ENCODE measurements at regions not wholly inside any gene's neighbourhood (a gene's known extent, or its start where the extent isn't known, plus 50 kb on each side); places are given as distances from the start of the nearest gene placed in this dataset.

DNA sequence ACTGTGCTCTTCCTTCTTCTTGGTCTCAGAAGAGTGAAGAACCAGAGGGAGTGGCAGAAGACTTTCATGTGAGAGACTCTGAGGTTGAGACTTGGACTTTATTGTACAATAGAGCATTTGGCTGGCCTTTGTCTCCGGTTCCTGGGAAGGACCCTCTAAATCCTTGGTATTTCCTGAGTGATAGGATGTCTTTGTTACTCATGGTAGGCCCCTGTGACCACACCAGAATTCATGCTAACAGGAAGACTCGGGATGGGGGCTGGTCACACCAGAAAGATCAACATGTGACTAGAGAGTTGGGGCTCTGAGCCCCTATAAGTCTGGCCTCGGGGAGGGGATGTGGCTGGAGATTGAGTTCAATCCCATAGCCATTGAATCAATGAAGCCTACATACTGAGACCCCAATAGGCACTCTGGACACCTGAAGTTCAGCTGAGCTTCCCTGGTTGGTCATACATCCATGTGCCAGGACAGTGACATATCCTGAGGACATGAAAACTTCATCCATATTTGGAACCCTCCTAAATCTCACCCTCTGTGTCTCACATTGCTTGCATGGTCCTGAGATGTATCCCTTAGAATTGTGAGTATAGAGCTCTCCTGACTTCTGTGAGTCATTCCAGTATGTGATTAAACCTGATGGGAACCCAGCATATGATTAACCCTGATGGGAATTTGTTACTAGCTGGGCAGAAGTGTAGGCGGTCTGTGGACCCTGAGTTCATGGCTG, 201.7 kb downstream of the GADD45G start:
- Histone ChIP-seq H3K4me3 (ENCODE audit: low read length) (no peak overlapping the region), H3K27me3 (ENCODE audit: control insufficient read depth, insufficient read depth, low read length) (no peaks in the 10 kb centered on the region), H3K9ac (ENCODE audit: low read length) (no peak overlapping the region), H3K4me1 (ENCODE audit: control insufficient read depth, insufficient read depth, low read length) (no peaks in the 10 kb centered on the region), H3K36me3 (ENCODE audit: control insufficient read depth, insufficient read depth, low read length) (no peaks in the 10 kb centered on the region), H3K9me3 (ENCODE audit: control insufficient read depth, low read length) (no peaks in the 10 kb centered on the region)

DNA sequence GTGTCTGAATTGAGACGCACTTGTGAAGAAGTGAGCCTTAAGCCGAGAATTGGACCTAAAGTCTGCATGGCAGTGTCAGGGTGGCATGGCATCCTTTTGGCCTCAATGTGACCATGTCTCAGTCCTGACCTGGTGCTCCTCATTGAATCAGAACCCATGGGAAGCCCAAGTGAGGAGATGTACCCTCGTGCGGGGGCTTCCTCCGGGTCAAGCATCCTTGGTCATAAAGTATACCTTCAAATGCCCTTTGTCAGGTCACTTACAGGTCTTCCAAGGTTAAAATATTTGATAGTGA, 202.2 kb downstream of the GADD45G start:
- H3K9ac ChIP-seq (ENCODE audit: low read length), result no peak overlapping the region
- H3K9me3 ChIP-seq (ENCODE audit: control insufficient read depth, low read length), result no peaks in the 10 kb centered on the region
- no peaks in the 10 kb centered on the region for H3K27me3 ChIP-seq (ENCODE audit: control insufficient read depth, insufficient read depth, low read length)
- H3K36me3 ChIP-seq (ENCODE audit: control insufficient read depth, insufficient read depth, low read length), result no peaks in the 10 kb centered on the region
- H3K4me1 ChIP-seq (ENCODE audit: control insufficient read depth, insufficient read depth, low read length), result no peaks in the 10 kb centered on the region
- no peak overlapping the region for H3K4me3 ChIP-seq (ENCODE audit: low read length)

DNA sequence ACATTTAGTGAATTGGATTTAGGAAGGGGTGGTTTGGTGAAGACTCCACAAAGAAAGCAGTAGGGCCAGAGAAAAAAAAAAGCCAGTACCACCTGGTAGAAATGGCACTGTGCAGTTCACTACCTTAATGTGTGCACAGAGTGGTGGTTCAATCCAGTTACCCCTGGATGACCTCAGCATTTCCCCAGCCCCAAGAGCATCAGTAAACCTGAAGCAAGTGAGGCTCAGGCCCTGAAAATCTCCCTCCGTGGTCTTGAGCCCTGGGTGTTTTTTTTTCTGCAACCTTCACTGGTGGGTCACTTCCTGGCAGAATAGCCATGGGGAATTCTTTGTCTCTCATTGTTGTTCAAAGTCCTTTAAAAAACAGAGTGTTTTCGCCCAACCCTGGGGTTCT, 202.9 kb downstream of the GADD45G start:
- Histone ChIP-seq H3K4me3 (ENCODE audit: low read length) (no peak overlapping the region), H3K9me3 (ENCODE audit: control insufficient read depth, low read length) (no peaks in the 10 kb centered on the region), H3K27me3 (ENCODE audit: control insufficient read depth, insufficient read depth, low read length) (no peaks in the 10 kb centered on the region), H3K9ac (ENCODE audit: low read length) (no peak overlapping the region), H3K4me1 (ENCODE audit: control insufficient read depth, insufficient read depth, low read length) (no peaks in the 10 kb centered on the region), H3K36me3 (ENCODE audit: control insufficient read depth, insufficient read depth, low read length) (no peaks in the 10 kb centered on the region)

DNA sequence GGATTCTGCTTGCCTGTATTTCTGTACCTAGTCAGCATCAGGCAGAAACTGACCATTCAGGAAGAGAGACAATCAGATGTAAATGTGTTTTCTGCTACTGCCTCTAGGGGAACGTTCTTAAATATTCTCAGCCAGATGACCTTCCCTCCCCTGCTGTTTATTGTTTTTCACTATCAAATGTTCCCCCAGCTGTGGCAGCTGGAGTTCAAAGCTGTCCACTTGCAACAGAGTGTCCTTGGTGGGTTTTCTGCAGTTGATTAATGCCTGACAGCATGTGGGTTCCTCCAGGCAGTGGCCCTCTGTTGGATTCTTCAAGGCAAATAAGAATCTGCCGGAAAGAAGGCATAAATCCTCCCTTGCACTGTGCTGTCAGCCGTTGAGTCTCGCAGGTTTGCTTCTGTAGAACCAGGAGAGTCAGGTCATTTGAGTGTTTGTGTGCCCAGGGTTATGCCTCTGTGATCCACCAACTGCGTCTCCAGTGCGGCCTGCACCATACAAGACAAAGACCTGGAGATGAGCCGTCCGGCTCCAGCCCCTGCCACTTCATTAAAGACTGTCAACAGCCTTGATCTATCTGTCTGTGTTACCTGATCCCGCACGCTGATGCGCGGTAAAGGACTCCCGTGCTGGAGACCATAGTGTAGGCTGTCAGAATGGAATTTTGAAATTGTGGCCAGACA, 203.4 kb downstream of the GADD45G start:
- H3K27me3 ChIP-seq (ENCODE audit: control insufficient read depth, insufficient read depth, low read length), result no peaks in the 10 kb centered on the region
- H3K36me3 ChIP-seq (ENCODE audit: control insufficient read depth, insufficient read depth, low read length), result no peaks in the 10 kb centered on the region
- H3K4me1 ChIP-seq (ENCODE audit: control insufficient read depth, insufficient read depth, low read length), result no peaks in the 10 kb centered on the region
- no peak overlapping the region for H3K4me3 ChIP-seq (ENCODE audit: low read length)
- H3K9ac ChIP-seq (ENCODE audit: low read length), result no peak overlapping the region
- no peaks in the 10 kb centered on the region for H3K9me3 ChIP-seq (ENCODE audit: control insufficient read depth, low read length)

DNA sequence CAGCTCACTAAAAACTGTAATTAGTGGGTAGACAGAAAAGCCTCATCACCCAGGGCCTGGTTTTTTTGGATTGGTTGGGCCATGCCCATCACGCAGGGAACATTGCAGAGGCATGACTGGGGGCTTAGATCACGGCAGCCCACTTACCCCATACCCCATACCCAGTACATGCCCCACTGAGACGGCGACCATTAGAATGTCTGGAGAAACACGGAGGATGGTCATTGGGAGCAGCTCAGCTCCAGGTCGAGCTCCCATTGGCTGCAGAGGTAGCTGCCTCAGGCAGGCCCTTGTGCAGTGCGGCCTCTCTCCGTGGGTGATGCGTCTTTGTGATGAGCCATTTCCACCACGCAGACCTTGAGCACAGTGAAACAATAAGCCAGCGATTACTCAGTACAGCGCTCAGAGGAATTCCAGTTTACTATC, 204.0 kb downstream of the GADD45G start:
- Histone ChIP-seq H3K4me3 (ENCODE audit: low read length) (no peak overlapping the region), H3K27me3 (ENCODE audit: control insufficient read depth, insufficient read depth, low read length) (no peaks in the 10 kb centered on the region), H3K36me3 (ENCODE audit: control insufficient read depth, insufficient read depth, low read length) (no peaks in the 10 kb centered on the region), H3K4me1 (ENCODE audit: control insufficient read depth, insufficient read depth, low read length) (no peaks in the 10 kb centered on the region), H3K9ac (ENCODE audit: low read length) (no peak overlapping the region), H3K9me3 (ENCODE audit: control insufficient read depth, low read length) (no peaks in the 10 kb centered on the region)

DNA sequence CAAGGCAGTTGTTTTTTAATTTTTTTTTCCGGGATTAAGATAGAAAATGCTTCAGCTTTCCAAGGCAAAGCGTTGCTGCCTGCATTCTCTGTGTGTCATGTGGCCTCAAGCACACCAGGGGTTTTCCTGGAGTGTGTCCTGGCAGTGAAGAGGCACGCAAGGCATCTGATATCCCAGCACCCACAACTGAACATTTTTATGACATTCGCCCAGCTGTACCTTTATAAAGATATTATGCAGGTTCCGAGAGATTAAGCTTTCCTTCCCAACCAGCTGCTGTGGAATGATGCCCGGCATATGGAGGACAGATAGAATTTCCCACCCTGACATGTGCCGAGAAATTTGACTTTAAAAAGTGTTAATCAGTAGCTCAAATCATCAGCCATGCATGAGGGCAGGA, 205.6 kb downstream of the GADD45G start:
- Histone ChIP-seq H3K4me3 (ENCODE audit: low read length) (no peak overlapping the region), H3K9me3 (ENCODE audit: control insufficient read depth, low read length) (no peaks in the 10 kb centered on the region), H3K9ac (ENCODE audit: low read length) (no peak overlapping the region), H3K36me3 (ENCODE audit: control insufficient read depth, insufficient read depth, low read length) (no peaks in the 10 kb centered on the region), H3K4me1 (ENCODE audit: control insufficient read depth, insufficient read depth, low read length) (no peaks in the 10 kb centered on the region), H3K27me3 (ENCODE audit: control insufficient read depth, insufficient read depth, low read length) (no peaks in the 10 kb centered on the region)

DNA sequence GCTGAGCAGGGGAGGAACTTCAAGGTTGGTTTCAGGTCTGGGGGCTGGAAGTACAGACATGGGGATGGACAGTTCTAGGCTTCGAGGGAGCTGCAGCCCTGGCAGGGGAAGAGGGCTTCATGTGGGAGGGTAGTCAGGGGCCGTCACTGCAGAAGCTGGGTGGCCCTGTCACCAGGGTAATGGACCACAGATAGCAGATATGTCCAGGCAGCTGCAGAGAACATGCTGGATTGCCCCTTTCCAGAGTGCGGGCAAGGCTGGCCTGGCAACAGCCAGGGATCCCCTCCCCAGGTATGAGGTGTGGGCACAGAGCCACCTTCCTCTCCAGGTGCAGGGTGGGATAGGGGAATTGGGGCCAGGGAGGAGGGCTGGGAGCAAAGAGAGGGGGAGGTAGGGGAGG, 206.5 kb downstream of the GADD45G start:
- no peaks in the 10 kb centered on the region for H3K27me3 ChIP-seq (ENCODE audit: control insufficient read depth, insufficient read depth, low read length)

DNA sequence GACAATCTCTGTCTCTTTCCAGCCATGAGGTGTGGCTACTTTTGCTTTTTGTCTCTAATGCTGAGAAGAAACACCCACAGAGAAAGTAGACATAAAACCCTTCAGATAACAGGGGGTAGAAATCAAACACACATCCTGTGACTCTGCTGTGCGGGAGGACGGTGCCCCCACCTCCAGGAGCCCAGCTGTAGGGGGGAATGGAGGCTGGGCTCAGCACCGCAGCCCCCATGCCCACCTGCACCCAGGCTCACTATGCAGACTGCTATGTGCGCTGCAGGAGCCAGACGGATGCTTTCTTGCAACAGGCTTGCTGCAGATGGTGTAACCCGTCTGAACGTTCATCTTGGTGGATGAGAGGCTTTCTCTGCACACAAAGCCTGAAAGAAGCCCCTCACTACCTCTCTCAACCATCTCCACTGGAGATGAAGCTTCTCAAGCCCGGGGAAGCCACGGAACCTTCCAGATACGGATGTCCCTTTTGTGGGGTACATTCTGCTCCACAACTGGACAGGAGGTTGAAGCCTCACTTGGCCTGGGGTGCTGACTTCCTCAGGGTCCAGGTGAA, 207.2 kb downstream of the GADD45G start:
- H3K9ac ChIP-seq (ENCODE audit: low read length), result no peak overlapping the region
- H3K36me3 ChIP-seq (ENCODE audit: control insufficient read depth, insufficient read depth, low read length), result no peaks in the 10 kb centered on the region
- no peaks in the 10 kb centered on the region for H3K27me3 ChIP-seq (ENCODE audit: control insufficient read depth, insufficient read depth, low read length)
- no peak overlapping the region for H3K4me3 ChIP-seq (ENCODE audit: low read length)
- H3K4me1 ChIP-seq (ENCODE audit: control insufficient read depth, insufficient read depth, low read length), result no peaks in the 10 kb centered on the region
- no peaks in the 10 kb centered on the region for H3K9me3 ChIP-seq (ENCODE audit: control insufficient read depth, low read length)

More for the DNA sequence above, 206.5 kb downstream of the GADD45G start:
- Histone ChIP-seq H3K36me3 (ENCODE audit: control insufficient read depth, insufficient read depth, low read length) (no peaks in the 10 kb centered on the region), H3K9me3 (ENCODE audit: control insufficient read depth, low read length) (no peaks in the 10 kb centered on the region), H3K9ac (ENCODE audit: low read length) (no peak overlapping the region), H3K4me1 (ENCODE audit: control insufficient read depth, insufficient read depth, low read length) (no peaks in the 10 kb centered on the region), H3K4me3 (ENCODE audit: low read length) (no peak overlapping the region)

DNA sequence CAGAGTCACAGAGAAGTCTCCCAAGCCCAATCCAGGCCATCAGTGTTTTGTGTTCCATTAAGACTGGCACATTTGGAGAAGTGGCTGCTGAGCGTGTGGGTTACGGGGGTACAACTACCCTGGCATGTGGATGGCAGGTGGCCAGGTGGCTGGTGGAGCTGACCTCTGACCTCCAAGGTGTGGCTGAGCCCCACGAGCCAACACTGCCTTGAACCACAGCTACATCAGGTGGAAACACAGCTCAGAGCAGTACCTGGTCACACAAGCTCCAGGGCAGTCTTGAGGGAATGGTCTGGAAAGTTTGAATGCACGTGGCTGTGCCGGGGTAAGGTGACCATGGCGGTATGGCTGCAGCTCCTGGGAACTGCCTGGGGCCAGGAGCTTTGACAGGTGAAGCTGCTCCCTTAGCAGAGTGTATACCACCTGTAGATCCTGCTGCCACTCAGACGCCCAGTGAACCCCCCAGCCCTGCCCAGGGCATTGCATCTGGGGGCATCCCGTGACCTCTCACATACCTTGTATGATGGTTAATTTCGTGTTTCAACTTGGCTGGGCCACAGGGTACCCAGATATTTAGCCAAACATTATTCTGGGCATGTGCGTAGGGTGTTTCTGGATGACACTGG, 207.9 kb downstream of the GADD45G start:
- Histone ChIP-seq H3K36me3 (ENCODE audit: control insufficient read depth, insufficient read depth, low read length) (no peaks in the 10 kb centered on the region), H3K27me3 (ENCODE audit: control insufficient read depth, insufficient read depth, low read length) (no peaks in the 10 kb centered on the region)

DNA sequence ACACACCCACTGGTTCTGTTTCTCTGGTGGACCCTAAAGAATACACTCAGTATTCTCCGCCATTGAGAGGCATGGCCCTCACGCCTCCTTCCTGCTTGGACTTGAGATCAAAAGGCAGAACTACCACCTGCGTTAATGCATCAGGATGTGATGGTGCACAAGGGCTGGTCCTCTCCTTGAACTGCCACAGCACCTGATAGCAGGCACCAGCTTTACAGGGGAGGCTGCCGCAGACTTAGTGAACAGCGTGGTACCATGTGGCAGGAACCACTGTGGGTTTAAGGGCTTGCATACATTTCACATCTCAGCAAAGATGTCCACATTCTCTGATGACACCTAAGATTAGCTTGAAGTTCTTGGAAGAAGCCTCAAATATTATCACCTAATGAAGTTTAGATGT, 208.7 kb downstream of the GADD45G start:
- Histone ChIP-seq H3K27me3 (ENCODE audit: control insufficient read depth, insufficient read depth, low read length) (no peaks in the 10 kb centered on the region), H3K36me3 (ENCODE audit: control insufficient read depth, insufficient read depth, low read length) (no peaks in the 10 kb centered on the region), H3K9me3 (ENCODE audit: control insufficient read depth, low read length) (no peaks in the 10 kb centered on the region), H3K4me1 (ENCODE audit: control insufficient read depth, insufficient read depth, low read length) (no peaks in the 10 kb centered on the region), H3K4me3 (ENCODE audit: low read length) (no peak overlapping the region), H3K9ac (ENCODE audit: low read length) (no peak overlapping the region)

More for the DNA sequence above, 207.9 kb downstream of the GADD45G start:
- no peak overlapping the region for H3K9ac ChIP-seq (ENCODE audit: low read length)
- H3K9me3 ChIP-seq (ENCODE audit: control insufficient read depth, low read length), result no peaks in the 10 kb centered on the region
- no peak overlapping the region for H3K4me3 ChIP-seq (ENCODE audit: low read length)
- H3K4me1 ChIP-seq (ENCODE audit: control insufficient read depth, insufficient read depth, low read length), result no peaks in the 10 kb centered on the region

DNA sequence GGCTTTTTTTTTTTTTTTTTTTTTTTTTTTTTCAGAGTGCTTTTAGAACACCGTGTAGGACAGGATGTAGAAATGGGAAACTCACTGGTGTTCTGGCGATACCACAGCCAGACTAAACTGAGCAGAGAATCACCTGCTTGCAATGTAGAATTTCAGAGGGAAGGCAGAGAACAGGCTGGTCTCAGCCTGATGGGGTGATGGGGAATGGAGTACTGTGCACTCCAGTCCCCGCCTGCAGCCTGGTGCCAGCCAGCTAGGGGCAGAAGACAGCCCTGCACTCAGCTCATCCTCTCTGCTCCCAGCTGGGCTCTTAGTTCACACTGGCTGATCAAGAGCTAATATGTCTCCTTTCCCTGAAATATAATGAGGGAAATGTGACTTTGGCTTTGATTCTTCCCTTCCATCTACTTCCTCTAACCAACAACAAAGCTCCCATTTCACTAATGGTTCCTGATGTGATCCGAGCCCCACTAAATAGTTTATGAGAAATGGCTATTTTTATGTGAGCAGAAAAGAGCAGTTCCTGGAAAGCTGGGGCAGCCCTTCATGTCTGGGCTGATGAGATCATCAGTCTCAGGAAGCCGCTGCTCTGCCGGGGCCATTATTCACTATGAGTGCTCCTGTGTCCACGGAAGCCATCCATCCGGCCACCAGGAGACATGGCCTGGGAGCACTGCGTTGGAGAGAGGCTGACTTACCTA, 209.7 kb downstream of the GADD45G start:
- Histone ChIP-seq H3K36me3 (ENCODE audit: control insufficient read depth, insufficient read depth, low read length) (no peaks in the 10 kb centered on the region), H3K27me3 (ENCODE audit: control insufficient read depth, insufficient read depth, low read length) (no peaks in the 10 kb centered on the region), H3K9me3 (ENCODE audit: control insufficient read depth, low read length) (no peaks in the 10 kb centered on the region), H3K9ac (ENCODE audit: low read length) (no peak overlapping the region), H3K4me1 (ENCODE audit: control insufficient read depth, insufficient read depth, low read length) (no peaks in the 10 kb centered on the region), H3K4me3 (ENCODE audit: low read length) (no peak overlapping the region)
